GM21381 (cell line): ENCODE measurements at regions not wholly inside any gene's neighbourhood (a gene's known extent, or its start where the extent isn't known, plus 50 kb on each side); places are given as distances from the start of the nearest gene placed in this dataset.

Experiments used
- ATAC-seq: cut with Tn5 transposase; IDR thresholded peaks from one replicate; pipeline ENCODE4 v1.9.1; 2021; ENCODE audit warnings: mild to moderate bottlenecking, moderate library complexity; ENCODE audit not compliant: unreplicated experiment

- ATAC-seq = no peak
These were observed 555.5 kb upstream of the TBL1XR1 start for GRCh38 chr3:177752831-177753230.

- no peak for ATAC-seq
These were observed 556.3 kb upstream of the TBL1XR1 start for GRCh38 chr3:177753451-177754155.

GRCh38 chr3:177754508-177754921, 557.2 kb upstream of the TBL1XR1 start:
- ATAC-seq = no peak

- no peak for ATAC-seq
These were observed 560.8 kb upstream of the TBL1XR1 start for GRCh38 chr3:177758126-177758525.

GRCh38 chr3:177760803-177761202, 563.5 kb upstream of the TBL1XR1 start:
- no peak for ATAC-seq

- ATAC-seq = no peak
These were observed 567.2 kb upstream of the TBL1XR1 start for GRCh38 chr3:177764377-177764912.

GRCh38 chr3:177764933-177765332, 567.7 kb upstream of the TBL1XR1 start:
- ATAC-seq = no peak

GRCh38 chr3:177770383-177771230, 573.3 kb upstream of the TBL1XR1 start:
- ATAC-seq = no peak

- ATAC-seq = no peak
These were observed 574.5 kb upstream of the TBL1XR1 start for GRCh38 chr3:177771780-177772179.

GRCh38 chr3:177772908-177773557, 575.8 kb upstream of the TBL1XR1 start:
- ATAC-seq = no peak

GRCh38 chr3:177773717-177774116, 576.4 kb upstream of the TBL1XR1 start:
- no peak for ATAC-seq

GRCh38 chr3:177776661-177777101, 579.4 kb upstream of the TBL1XR1 start:
- ATAC-seq = no peak

GRCh38 chr3:177777699-177778098, 580.4 kb upstream of the TBL1XR1 start:
- ATAC-seq = peak; percentile 88

- ATAC-seq = no peak
These were observed 581.4 kb upstream of the TBL1XR1 start for GRCh38 chr3:177778633-177779032.

- no peak for ATAC-seq
These were observed 584.4 kb upstream of the TBL1XR1 start for GRCh38 chr3:177781686-177782161.

GRCh38 chr3:177783338-177783737, 586.1 kb upstream of the TBL1XR1 start:
- ATAC-seq = no peak

- no peak for ATAC-seq
These were observed 586.5 kb upstream of the TBL1XR1 start for GRCh38 chr3:177783767-177784166.

- ATAC-seq = peak; percentile 68
These were observed 590.2 kb upstream of the TBL1XR1 start for GRCh38 chr3:177787279-177788041.

- no peak for ATAC-seq
These were observed 592.2 kb upstream of the TBL1XR1 start for GRCh38 chr3:177789500-177789899.

GRCh38 chr3:177792311-177793030, 595.2 kb upstream of the TBL1XR1 start:
- no peak for ATAC-seq
